C4-2B (cell line): ENCODE measurements at regions not wholly inside any gene's neighbourhood (a gene's known extent, or its start where the extent isn't known, plus 50 kb on each side); places are given as distances from the start of the nearest gene placed in this dataset.

Source experiments
- ZFX ChIP-seq: fragments of 450-650 bp; IDR thresholded peaks from 2 replicates; pipeline ENCODE4 v1.6.1; 2017
- TF ChIP-seq, protein P1 (sequence below): fragments of 450-650 bp; conservative IDR thresholded peaks from 2 replicates; pipeline ENCODE4 v1.5.1; 2017; ENCODE audit warnings: mild to moderate bottlenecking

DNA sequence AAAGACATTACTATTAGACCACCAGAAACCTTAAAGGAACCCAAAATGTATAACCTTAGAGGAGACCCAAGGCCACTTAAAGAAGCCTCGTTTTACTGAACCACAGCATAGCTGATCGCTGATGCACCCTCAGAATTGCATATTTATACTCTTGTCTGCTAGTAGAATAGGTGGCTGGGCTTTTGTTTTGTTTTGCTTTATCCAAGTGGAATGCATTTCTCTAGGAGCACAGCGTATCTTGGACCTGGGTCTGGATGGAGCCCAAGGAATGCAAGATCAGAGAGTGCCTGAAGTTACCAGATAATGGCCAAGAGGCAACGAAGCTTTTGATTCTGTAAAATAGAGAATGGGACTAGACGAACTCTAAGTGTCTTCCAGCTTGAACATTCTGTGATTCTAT, 129.2 kb upstream of the COL8A1 start:
- TF ChIP-seq, protein P1, sequence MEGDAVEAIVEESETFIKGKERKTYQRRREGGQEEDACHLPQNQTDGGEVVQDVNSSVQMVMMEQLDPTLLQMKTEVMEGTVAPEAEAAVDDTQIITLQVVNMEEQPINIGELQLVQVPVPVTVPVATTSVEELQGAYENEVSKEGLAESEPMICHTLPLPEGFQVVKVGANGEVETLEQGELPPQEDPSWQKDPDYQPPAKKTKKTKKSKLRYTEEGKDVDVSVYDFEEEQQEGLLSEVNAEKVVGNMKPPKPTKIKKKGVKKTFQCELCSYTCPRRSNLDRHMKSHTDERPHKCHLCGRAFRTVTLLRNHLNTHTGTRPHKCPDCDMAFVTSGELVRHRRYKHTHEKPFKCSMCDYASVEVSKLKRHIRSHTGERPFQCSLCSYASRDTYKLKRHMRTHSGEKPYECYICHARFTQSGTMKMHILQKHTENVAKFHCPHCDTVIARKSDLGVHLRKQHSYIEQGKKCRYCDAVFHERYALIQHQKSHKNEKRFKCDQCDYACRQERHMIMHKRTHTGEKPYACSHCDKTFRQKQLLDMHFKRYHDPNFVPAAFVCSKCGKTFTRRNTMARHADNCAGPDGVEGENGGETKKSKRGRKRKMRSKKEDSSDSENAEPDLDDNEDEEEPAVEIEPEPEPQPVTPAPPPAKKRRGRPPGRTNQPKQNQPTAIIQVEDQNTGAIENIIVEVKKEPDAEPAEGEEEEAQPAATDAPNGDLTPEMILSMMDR = no peak
- TF ChIP-seq ZFX = no peak
